ENCODE measurements at regions not wholly inside any gene's neighbourhood (a gene's known extent, or its start where the extent isn't known, plus 50 kb on each side); places are given as distances from the start of the nearest gene placed in this dataset.

- peaks cover 3% of the 10 kb centered on the region for H3K4me1 Mint-ChIP-seq (ENCODE audit: low read depth, unreplicated experiment)
- no peak overlapping the region for H3K27ac Mint-ChIP-seq (ENCODE audit: unreplicated experiment)
- TF ChIP-seq, protein P1, sequence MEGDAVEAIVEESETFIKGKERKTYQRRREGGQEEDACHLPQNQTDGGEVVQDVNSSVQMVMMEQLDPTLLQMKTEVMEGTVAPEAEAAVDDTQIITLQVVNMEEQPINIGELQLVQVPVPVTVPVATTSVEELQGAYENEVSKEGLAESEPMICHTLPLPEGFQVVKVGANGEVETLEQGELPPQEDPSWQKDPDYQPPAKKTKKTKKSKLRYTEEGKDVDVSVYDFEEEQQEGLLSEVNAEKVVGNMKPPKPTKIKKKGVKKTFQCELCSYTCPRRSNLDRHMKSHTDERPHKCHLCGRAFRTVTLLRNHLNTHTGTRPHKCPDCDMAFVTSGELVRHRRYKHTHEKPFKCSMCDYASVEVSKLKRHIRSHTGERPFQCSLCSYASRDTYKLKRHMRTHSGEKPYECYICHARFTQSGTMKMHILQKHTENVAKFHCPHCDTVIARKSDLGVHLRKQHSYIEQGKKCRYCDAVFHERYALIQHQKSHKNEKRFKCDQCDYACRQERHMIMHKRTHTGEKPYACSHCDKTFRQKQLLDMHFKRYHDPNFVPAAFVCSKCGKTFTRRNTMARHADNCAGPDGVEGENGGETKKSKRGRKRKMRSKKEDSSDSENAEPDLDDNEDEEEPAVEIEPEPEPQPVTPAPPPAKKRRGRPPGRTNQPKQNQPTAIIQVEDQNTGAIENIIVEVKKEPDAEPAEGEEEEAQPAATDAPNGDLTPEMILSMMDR (IDR thresholded peaks at IDR 0.05; ENCODE audit: partially characterized antibody, unreplicated experiment) = no peak
- H3K9me3 Mint-ChIP-seq (ENCODE audit: unreplicated experiment) = peaks cover 5% of the 10 kb centered on the region
- DNase-seq = no peak
- H3K4me3 Mint-ChIP-seq (ENCODE audit: unreplicated experiment) = no peak overlapping the region
- H3K36me3 Mint-ChIP-seq (ENCODE audit: unreplicated experiment) = no peaks in the 10 kb centered on the region
- peaks cover 5% of the 10 kb centered on the region for H3K27me3 Mint-ChIP-seq (ENCODE audit: unreplicated experiment)
Observed at GRCh38 chr12:3998968-3999792, 126.0 kb upstream of the PARP11 start.

DNA sequence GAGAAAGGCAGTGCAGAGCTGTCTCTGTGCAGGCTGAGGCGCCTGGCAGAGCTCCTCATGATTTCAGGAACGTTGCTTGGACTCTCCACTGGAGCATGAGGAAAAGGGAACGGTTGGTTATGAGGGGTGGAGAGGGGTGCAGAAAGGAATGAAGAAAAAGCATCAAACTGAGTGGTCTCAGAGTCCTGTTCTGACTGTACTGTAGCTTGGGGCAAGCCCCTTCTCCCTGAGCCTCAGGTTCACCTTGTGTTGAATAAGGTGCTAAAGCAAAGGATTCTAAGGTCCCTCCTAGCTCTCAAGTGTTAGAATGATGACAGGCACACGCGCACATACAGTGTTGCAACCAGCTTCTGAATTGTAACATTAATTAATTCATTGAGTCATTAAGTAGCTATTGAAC is 125.2 kb upstream of the PARP11 start:
- Mint-ChIP-seq H3K36me3 (ENCODE audit: unreplicated experiment) (no peaks in the 10 kb centered on the region), H3K9me3 (ENCODE audit: unreplicated experiment) (peaks cover 5% of the 10 kb centered on the region), H3K27me3 (ENCODE audit: unreplicated experiment) (peaks cover 8% of the 10 kb centered on the region), H3K27ac (ENCODE audit: unreplicated experiment) (no peak overlapping the region), H3K4me3 (ENCODE audit: unreplicated experiment) (no peak overlapping the region), H3K4me1 (ENCODE audit: low read depth, unreplicated experiment) (peaks cover 3% of the 10 kb centered on the region)
- DNase-seq = no peak
- TF ChIP-seq, protein P1 (IDR thresholded peaks at IDR 0.05; ENCODE audit: partially characterized antibody, unreplicated experiment) = no peak

GRCh38 chr12:3996322-3996721 is 123.1 kb upstream of the PARP11 start:
- peaks cover 9% of the 10 kb centered on the region for H3K27me3 Mint-ChIP-seq (ENCODE audit: unreplicated experiment)
- H3K27ac Mint-ChIP-seq (ENCODE audit: unreplicated experiment) = no peak overlapping the region
- peaks cover 5% of the 10 kb centered on the region for H3K36me3 Mint-ChIP-seq (ENCODE audit: unreplicated experiment)
- TF ChIP-seq, protein P1 (IDR thresholded peaks at IDR 0.05; ENCODE audit: partially characterized antibody, unreplicated experiment) = no peak
- DNase-seq = no peak
- peaks cover 3% of the 10 kb centered on the region for H3K4me1 Mint-ChIP-seq (ENCODE audit: low read depth, unreplicated experiment)
- H3K4me3 Mint-ChIP-seq (ENCODE audit: unreplicated experiment) = no peak overlapping the region
- peaks cover 5% of the 10 kb centered on the region for H3K9me3 Mint-ChIP-seq (ENCODE audit: unreplicated experiment)

DNA sequence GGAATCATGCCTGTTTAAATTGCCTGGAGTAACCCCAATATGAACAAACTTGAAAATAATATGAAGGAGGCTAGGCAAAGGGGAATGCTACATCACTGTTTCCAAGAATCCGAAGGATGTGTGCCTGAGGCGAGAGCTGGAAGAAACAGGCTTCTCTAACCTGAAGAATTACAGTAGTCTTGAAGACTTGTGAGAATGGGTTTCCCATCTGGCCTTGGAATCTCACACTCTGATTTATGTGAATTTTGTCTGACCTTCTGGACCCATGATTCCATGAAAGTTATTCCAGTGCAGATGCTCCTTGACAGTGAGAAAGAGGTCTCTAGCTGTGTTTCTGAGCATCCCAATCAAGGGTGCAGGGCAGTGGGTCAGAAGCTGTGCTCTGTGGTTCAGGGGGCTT is 122.1 kb upstream of the PARP11 start:
- H3K27me3 Mint-ChIP-seq (ENCODE audit: unreplicated experiment) = peaks cover 6% of the 10 kb centered on the region
- H3K27ac Mint-ChIP-seq (ENCODE audit: unreplicated experiment) = no peak overlapping the region
- no peak for DNase-seq
- H3K4me3 Mint-ChIP-seq (ENCODE audit: unreplicated experiment) = no peak overlapping the region
- TF ChIP-seq, protein P1 (IDR thresholded peaks at IDR 0.05; ENCODE audit: partially characterized antibody, unreplicated experiment) = no peak
- peaks cover 5% of the 10 kb centered on the region for H3K9me3 Mint-ChIP-seq (ENCODE audit: unreplicated experiment)
- peaks cover 5% of the 10 kb centered on the region for H3K36me3 Mint-ChIP-seq (ENCODE audit: unreplicated experiment)
- H3K4me1 Mint-ChIP-seq (ENCODE audit: low read depth, unreplicated experiment) = peaks cover 3% of the 10 kb centered on the region

DNA sequence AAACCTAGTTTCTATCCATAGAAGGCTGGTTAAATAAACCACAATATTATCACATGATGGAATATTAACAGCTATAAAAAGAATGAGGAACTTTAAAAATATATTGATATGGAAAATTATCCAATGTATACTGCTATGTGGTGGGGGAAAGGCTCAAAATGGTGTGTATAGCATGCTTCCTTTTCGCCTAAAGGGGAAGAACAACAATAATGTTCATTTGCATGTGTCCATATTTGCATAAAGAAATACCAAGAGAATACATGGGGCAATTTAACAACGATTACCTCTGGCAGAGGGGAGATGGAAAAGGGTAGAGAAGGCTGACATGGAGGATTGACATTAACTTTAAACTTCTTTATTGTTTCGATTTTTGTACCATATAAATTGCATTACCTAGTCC is 121.3 kb upstream of the PARP11 start:
- no peak overlapping the region for H3K4me3 Mint-ChIP-seq (ENCODE audit: unreplicated experiment)
- TF ChIP-seq, protein P1 (IDR thresholded peaks at IDR 0.05; ENCODE audit: partially characterized antibody, unreplicated experiment) = no peak
- H3K4me1 Mint-ChIP-seq (ENCODE audit: low read depth, unreplicated experiment) = peaks cover 3% of the 10 kb centered on the region
- no peak overlapping the region for H3K27ac Mint-ChIP-seq (ENCODE audit: unreplicated experiment)
- H3K9me3 Mint-ChIP-seq (ENCODE audit: unreplicated experiment) = peaks cover 5% of the 10 kb centered on the region
- peaks cover 5% of the 10 kb centered on the region for H3K36me3 Mint-ChIP-seq (ENCODE audit: unreplicated experiment)
- H3K27me3 Mint-ChIP-seq (ENCODE audit: unreplicated experiment) = peaks cover 6% of the 10 kb centered on the region
- DNase-seq = no peak
